GM12878 (cell line): ENCODE measurements at regions not wholly inside any gene's neighbourhood (a gene's known extent, or its start where the extent isn't known, plus 50 kb on each side); places are given as distances from the start of the nearest gene placed in this dataset.

Source experiments
- ATAC-seq: fragments of 200-7000 bp; cut with Tn5 transposase; 3 replicates; pipeline ENCODE4 v1.9.1; 2020; ENCODE audit warnings: mild to moderate bottlenecking, moderate library complexity
- BruUV-seq: library from RNA; stranded (reverse); fragments of 400-500 nt; replicated peaks from 2 replicates; lab custom pipeline; 2021; lab: Mats Ljungman, UMichigan
- CTCF ChIA-PET: fragments of 300-600 bp; sonication (Branson Sonifier 250); formaldehyde crosslinking; extraction: SDS; loops from one replicate; lab custom pipeline; 2021; ENCODE audit warnings: inconsistent platforms; lab: Yijun Ruan, JAX
- POLR2A ChIA-PET: fragments of 350-600 bp; formaldehyde crosslinking; extraction: SDS; loops from one replicate; lab custom pipeline; 2021; ENCODE audit warnings: inconsistent platforms; lab: Charles Lee
- RAD21 ChIA-PET: fragments of 300-600 bp; sonication (Branson Sonifier 250); formaldehyde crosslinking; loops from one replicate; lab custom pipeline; 2023; ENCODE audit warnings: antibody characterized with exemption; ENCODE audit not compliant: unreplicated experiment; lab: Charles Lee
- SMC1A ChIA-PET: fragments of 300-600 bp; sonication (Branson Sonifier 250); formaldehyde crosslinking; loops from one replicate; lab custom pipeline; 2023; ENCODE audit not compliant: unreplicated experiment, uncharacterized antibody; lab: Charles Lee
- DNase-seq: peaks from one replicate; pipeline ENCODE4 v3.0.0-alpha.2; 2011; ENCODE audit warnings: low read depth, low spot score
- FAIRE-seq: peaks from 3 replicates; lab custom pipeline; 2011; peaks lifted over from hg19 to GRCh38; lab: Jason Lieb, UNC
- H2AFZ ChIP-seq: 2 replicates; pipeline ENCODE4 v1.6.0; 2011; ENCODE audit warnings: low read depth, low read length, control low read depth; ENCODE audit not compliant: control insufficient read depth
- H3K27ac ChIP-seq: 2 replicates; pipeline ENCODE4 v1.5.1; 2011; ENCODE audit warnings: control low read depth; ENCODE audit not compliant: control insufficient read depth, insufficient read depth
- H3K27me3 ChIP-seq, 2 experiments: replicated peaks in 1 of 2; 2 replicates each; pipeline versions ENCODE4 v1.6.0 to v1.6.1; 2011; ENCODE audit warnings: low read length in 1 of 2; ENCODE audit not compliant: control insufficient read depth in 2 of 2, insufficient read depth in 2 of 2
- H3K36me3 ChIP-seq, 2 experiments: 2 replicates each; pipeline ENCODE4 v1.5.1; 2011; ENCODE audit warnings: low read length in 1 of 2; ENCODE audit not compliant: control insufficient read depth in 2 of 2, insufficient read depth in 2 of 2
- H3K4me1 ChIP-seq: 2 replicates; pipeline ENCODE4 v1.6.1; 2011; ENCODE audit warnings: mild to moderate bottlenecking, low read length, moderate library complexity, mixed read lengths; ENCODE audit not compliant: control insufficient read depth, insufficient read depth
- H3K4me2 ChIP-seq: 2 replicates; pipeline ENCODE4 v1.6.0; 2011; ENCODE audit warnings: control low read depth; ENCODE audit not compliant: control insufficient read depth, insufficient read depth
- H3K4me3 ChIP-seq: fragments of 200-600 bp; sonication (generic); 2 replicates; pipeline ENCODE4 v1.5.1; 2016
- H3K79me2 ChIP-seq: 2 replicates; pipeline ENCODE4 v1.6.0; 2011; ENCODE audit warnings: low read length; ENCODE audit not compliant: control insufficient read depth, insufficient read depth
- H3K9ac ChIP-seq: 2 replicates; pipeline ENCODE4 v1.8.0; 2011; ENCODE audit warnings: low read length, control low read depth, mixed read lengths; ENCODE audit not compliant: control insufficient read depth, insufficient read depth
- H3K9me3 ChIP-seq: replicated peaks from 3 replicates; pipeline ENCODE4 v1.5.1; 2011; ENCODE audit warnings: mild to moderate bottlenecking, low read length; ENCODE audit not compliant: control insufficient read depth, insufficient read depth
- H4K20me1 ChIP-seq: 2 replicates; pipeline ENCODE4 v1.6.0; 2011; ENCODE audit not compliant: control insufficient read depth, insufficient read depth
- CUX1 ChIP-seq: IDR thresholded peaks from 2 replicates; pipeline ENCODE4 v1.6.1; 2012; ENCODE audit warnings: improper control_type of control experiment, low read depth, low read length; ENCODE audit not compliant: insufficient replicate concordance
- HSF1 ChIP-seq: fragments of 150-350 bp; IDR thresholded peaks from 2 replicates; pipeline ENCODE4 v1.6.1; 2014; ENCODE audit warnings: mild to moderate bottlenecking, low read depth, low read length
- JUNB ChIP-seq: IDR thresholded peaks from 2 replicates; pipeline ENCODE4 v1.6.1; 2016; ENCODE audit warnings: antibody characterized with exemption, mild to moderate bottlenecking
- POLR2AphosphoS2 ChIP-seq: IDR thresholded peaks from 2 replicates; pipeline ENCODE4 v1.6.1; 2011; ENCODE audit warnings: low read depth, mild to moderate bottlenecking, low read length, improper control_type of control experiment, moderate library complexity
- POU2F2 ChIP-seq: IDR thresholded peaks from 3 replicates; pipeline ENCODE4 v1.6.1; 2011; ENCODE audit warnings: low read depth, mild to moderate bottlenecking, low read length, borderline replicate concordance
- RCOR1 ChIP-seq: conservative IDR thresholded peaks from 2 replicates; pipeline ENCODE4 v1.6.1; 2012; ENCODE audit warnings: low read depth, low read length, improper control_type of control experiment
- RELA ChIP-seq: fragments of 450-650 bp; IDR thresholded peaks from 2 replicates; pipeline ENCODE4 v1.8.0; 2014; ENCODE audit warnings: borderline replicate concordance; ENCODE audit not compliant: partially characterized antibody
- YBX1 ChIP-seq: fragments of 450-650 bp; IDR thresholded peaks from 2 replicates; pipeline ENCODE4 v1.6.1; 2016; ENCODE audit warnings: antibody characterized with exemption
- ZBTB4 ChIP-seq: fragments of 450-650 bp; formaldehyde crosslinking; IDR thresholded peaks from 2 replicates; pipeline ENCODE4 v1.4.0; 2022; ENCODE audit warnings: mild to moderate bottlenecking, moderate library complexity
- WGBS: methylation state at CpG from one replicate; pipeline ENCODE4 v1.1.6; 2016; ENCODE audit warnings: low lambda C conversion rate; ENCODE audit not compliant: insufficient replicate concordance, insufficient coverage; ENCODE audit errors: missing lambda C conversion rate; 5-methylcytosine and 5-hydroxymethylcytosine counted together
- in situ Hi-C: fragments of 300-500 bp; cut with MboI; formaldehyde crosslinking; loops from 9 replicates; pipeline ENCODE4 v1.14.3; 2018; ENCODE audit warnings: mixed read lengths
- intact Hi-C: fragments of 100-400 bp; cut with micrococcal nuclease; formaldehyde crosslinking; loops from one replicate; pipeline ENCODE4 v1.14.2; 2022; ENCODE audit not compliant: unreplicated experiment
- TF ChIP-seq, protein P1 (sequence below): IDR thresholded peaks from 2 replicates; pipeline ENCODE4 v1.6.1; 2011; ENCODE audit warnings: borderline replicate concordance, low read depth, mild to moderate bottlenecking, moderate library complexity, low read length; ENCODE audit not compliant: insufficient read depth, poor library complexity, severe bottlenecking

GRCh38 chr6:163903541-163903940 lies 489.0 kb downstream of the QKI start (continued):
- TF ChIP-seq HSF1 (no peak), JUNB (no peak), YBX1 (no peak), POLR2AphosphoS2 (no peak), POU2F2 (no peak)
- TF ChIP-seq, protein P1, sequence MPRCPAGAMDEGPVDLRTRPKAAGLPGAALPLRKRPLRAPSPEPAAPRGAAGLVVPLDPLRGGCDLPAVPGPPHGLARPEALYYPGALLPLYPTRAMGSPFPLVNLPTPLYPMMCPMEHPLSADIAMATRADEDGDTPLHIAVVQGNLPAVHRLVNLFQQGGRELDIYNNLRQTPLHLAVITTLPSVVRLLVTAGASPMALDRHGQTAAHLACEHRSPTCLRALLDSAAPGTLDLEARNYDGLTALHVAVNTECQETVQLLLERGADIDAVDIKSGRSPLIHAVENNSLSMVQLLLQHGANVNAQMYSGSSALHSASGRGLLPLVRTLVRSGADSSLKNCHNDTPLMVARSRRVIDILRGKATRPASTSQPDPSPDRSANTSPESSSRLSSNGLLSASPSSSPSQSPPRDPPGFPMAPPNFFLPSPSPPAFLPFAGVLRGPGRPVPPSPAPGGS = no peak

DNA sequence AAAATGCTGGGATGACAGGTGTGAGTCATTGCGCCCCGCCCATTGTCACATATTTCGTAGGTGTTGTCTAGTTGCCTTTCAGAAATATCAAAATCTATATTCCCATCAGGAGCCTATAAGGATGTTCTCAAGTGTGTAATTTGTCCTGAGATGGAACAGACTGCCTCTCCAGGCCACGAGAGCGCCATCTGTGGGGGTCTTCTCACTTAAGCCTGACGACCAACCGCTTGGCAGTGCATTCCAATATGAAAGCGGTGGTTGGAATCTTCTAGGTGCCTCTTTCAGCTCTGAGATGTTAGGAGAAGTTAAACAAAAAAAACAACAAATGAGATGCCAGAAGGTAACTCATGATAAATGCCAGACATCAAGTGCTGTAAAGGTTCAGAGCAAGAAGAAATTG lies 488.5 kb downstream of the QKI start:
- RAD21 ChIA-PET = no interaction called here
- intact Hi-C loops = no loop called here
- TF ChIP-seq ZBTB4 (no peak), CUX1 (no peak), RELA (no peak), RCOR1 (no peak)

More for the DNA sequence above, 488.5 kb downstream of the QKI start:
- Histone ChIP-seq H3K27me3 (no peaks in the 10 kb centered on the region), H3K4me2 (no peak overlapping the region), H2AFZ (no peak overlapping the region), H3K79me2 (no peaks in the 10 kb centered on the region), H3K4me3 (no peak overlapping the region), H4K20me1 (no peaks in the 10 kb centered on the region), H3K9ac (no peak overlapping the region), H3K27ac (no peak overlapping the region), H3K9me3 (no peaks in the 10 kb centered on the region), H3K36me3 (no peaks in the 10 kb centered on the region), H3K4me1 (no peaks in the 10 kb centered on the region)
- POLR2A ChIA-PET = no interaction called here
- in situ Hi-C loops = no loop called here
- FAIRE-seq (no peak), DNase-seq (no peak), ATAC-seq (no peak)
- BruUV-seq = no TSS peak
- WGBS = 55% methylated on average over 8 of the region's 8 CpGs
- CTCF ChIA-PET = no interaction called here
- SMC1A ChIA-PET = no interaction called here
